Esophagus muscularis mucosa (tissue), 4 donors: ENCODE measurements at regions not wholly inside any gene's neighbourhood (a gene's known extent, or its start where the extent isn't known, plus 50 kb on each side); places are given as distances from the start of the nearest gene placed in this dataset.

ENCODE experiments used
- DNase-seq: peaks from one replicate; pipeline ENCODE4 v3.0.0-alpha.2; 2017; ENCODE audit errors: extremely low spot score
- H3K27ac ChIP-seq, 4 donors: fragments of 200-600 bp; sonication (generic); replicated peaks in 1 of 4; 1 replicate in 3 of 4; 2 replicates in 1 of 4; pipeline ENCODE4 v1.5.1; 2016 to 2019; ENCODE audit warnings: mild to moderate bottlenecking in 1 of 4
- H3K27me3 ChIP-seq, 4 donors: fragments of 200-600 bp; sonication (generic); one replicate each; pipeline versions ENCODE4 v1.5.1 to v1.6.0; 2016 to 2019
- H3K36me3 ChIP-seq, 4 donors: fragments of 200-600 bp; sonication (generic); one replicate each; pipeline ENCODE4 v1.5.1; 2016 to 2019
- H3K4me1 ChIP-seq, 4 donors: fragments of 200-600 bp; sonication (generic); one replicate each; pipeline ENCODE4 v1.5.1; 2016 to 2019
- H3K4me3 ChIP-seq, 4 donors: fragments of 200-600 bp; sonication (generic); 1 replicate in 2 of 4; 2 replicates in 2 of 4; pipeline ENCODE4 v1.5.1; 2016 to 2019; ENCODE audit warnings: mild to moderate bottlenecking in 4 of 4, moderate library complexity in 1 of 4
- H3K9me3 ChIP-seq, 4 donors: fragments of 200-600 bp; sonication (generic); 1 replicate in 3 of 4; 2 replicates in 1 of 4; pipeline ENCODE4 v1.5.1; 2016 to 2019
- CTCF ChIP-seq, 3 experiments: fragments of 200-600 bp in 2 of 3; fragments of 450-650 bp in 1 of 3; sonication (generic) in 2 of 3; IDR thresholded peaks; one replicate each; pipeline ENCODE4 v1.5.1; 2017 to 2019; ENCODE audit warnings: antibody characterized with exemption in 3 of 3, mild to moderate bottlenecking in 2 of 3, moderate library complexity in 1 of 3
- EP300 ChIP-seq: sonication (generic); formaldehyde crosslinking; IDR thresholded peaks from one replicate; pipeline ENCODE4 v1.6.1; 2017; ENCODE audit warnings: antibody characterized with exemption
- POLR2A ChIP-seq: fragments of 450-650 bp; IDR thresholded peaks from one replicate; pipeline ENCODE4 v1.6.1; 2017; ENCODE audit warnings: antibody characterized with exemption, moderate library complexity, mild to moderate bottlenecking, low read depth
- POLR2AphosphoS5 ChIP-seq, 2 donors: sonication (generic); formaldehyde crosslinking; IDR thresholded peaks; one replicate each; pipeline ENCODE4 v1.6.1; 2017; ENCODE audit warnings: antibody characterized with exemption in 2 of 2
- WGBS: methylation state at CpG from one replicate; pipeline ENCODE4 v1.1.5; 2018; 5-methylcytosine and 5-hydroxymethylcytosine counted together
- intact Hi-C: fragments of 100-400 bp; cut with DNase I; formaldehyde crosslinking; loops from one replicate; pipeline ENCODE4 v1.15.1; 2023

GRCh38 chr12:91590966-91591638 lies 408.5 kb upstream of the DCN start:
- Histone ChIP-seq H3K4me1 (no peaks in the 10 kb centered on the region), H3K4me3 (no peak overlapping the region), H3K27me3 (no peaks in the 10 kb centered on the region), H3K36me3 (no peaks in the 10 kb centered on the region), H3K9me3 (no peaks in the 10 kb centered on the region), H3K27ac (no peak overlapping the region)
- DNase-seq, result no peak
- intact Hi-C loops, result no loop called here
- TF ChIP-seq POLR2A (no peak), POLR2AphosphoS5 (IDR thresholded peaks at IDR 0.05) (no peak), EP300 (no peak), CTCF (IDR thresholded peaks at IDR 0.05) (no peak)
- 91% methylated on average over 1 of the region's 1 CpG for WGBS

- H3K27me3 ChIP-seq, result no peaks in the 10 kb centered on the region
- no peak for DNase-seq
- H3K4me3 ChIP-seq, result no peak overlapping the region
- intact Hi-C loops, result no loop called here
- 60% methylated on average over 2 of the region's 2 CpGs for WGBS
- H3K4me1 ChIP-seq, result no peaks in the 10 kb centered on the region
- H3K9me3 ChIP-seq, result no peaks in the 10 kb centered on the region
- no peak overlapping the region for H3K27ac ChIP-seq
- no peaks in the 10 kb centered on the region for H3K36me3 ChIP-seq
- TF ChIP-seq EP300 (no peak), CTCF (IDR thresholded peaks at IDR 0.05) (no peak), POLR2A (no peak), POLR2AphosphoS5 (IDR thresholded peaks at IDR 0.05) (no peak)
These were observed 406.3 kb upstream of the DCN start for GRCh38 chr12:91588874-91589454.

DNA sequence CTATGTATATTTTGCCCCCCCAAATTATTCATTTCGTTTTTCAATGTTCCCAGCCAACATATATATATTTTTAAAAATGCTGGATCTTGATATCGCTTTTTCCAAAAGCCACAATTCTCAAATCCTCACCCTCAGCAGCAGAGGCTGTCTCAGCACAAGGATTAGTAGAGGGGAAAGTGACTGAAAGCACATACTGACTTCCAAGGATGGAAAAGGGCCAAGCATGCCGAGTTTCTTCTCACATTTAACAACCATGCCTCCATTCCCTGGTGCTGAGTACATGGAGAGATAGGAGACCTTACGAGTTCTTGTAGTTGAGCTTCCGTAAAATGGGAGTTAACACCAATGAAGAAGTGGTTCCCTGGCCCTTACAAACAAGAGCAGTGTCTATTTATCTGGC lies 403.4 kb upstream of the DCN start:
- Histone ChIP-seq H3K27ac (no peak overlapping the region), H3K36me3 (no peaks in the 10 kb centered on the region), H3K9me3 (no peaks in the 10 kb centered on the region), H3K27me3 (no peaks in the 10 kb centered on the region), H3K4me3 (no peak overlapping the region), H3K4me1 (no peaks in the 10 kb centered on the region)
- DNase-seq, result no peak
- TF ChIP-seq CTCF (IDR thresholded peaks at IDR 0.05) (no peak), EP300 (no peak), POLR2AphosphoS5 (IDR thresholded peaks at IDR 0.05) (no peak), POLR2A (no peak)
- intact Hi-C loops, result no loop called here
- 88% methylated on average over 5 of the region's 5 CpGs for WGBS

- intact Hi-C loops, result no loop called here
These were observed 400.2 kb upstream of the DCN start for GRCh38 chr12:91582811-91583210.

More at GRCh38 chr12:91582811-91583210, 400.2 kb upstream of the DCN start:
- Histone ChIP-seq H3K9me3 (no peaks in the 10 kb centered on the region), H3K36me3 (no peaks in the 10 kb centered on the region), H3K27me3 (no peaks in the 10 kb centered on the region), H3K27ac (no peak overlapping the region), H3K4me1 (peaks cover 0 to 15% (median 14%) of the 10 kb centered on the region in 4 donors), H3K4me3 (no peak overlapping the region)
- no peak for DNase-seq
- WGBS, result 91% methylated on average over 3 of the region's 3 CpGs
- no peak for TF ChIP-seq POLR2A
- no peak for TF ChIP-seq EP300
- TF ChIP-seq POLR2AphosphoS5 (IDR thresholded peaks at IDR 0.05), result no peak
- no peak for TF ChIP-seq CTCF (IDR thresholded peaks at IDR 0.05)
